H1 (cell line): ENCODE measurements at regions not wholly inside any gene's neighbourhood (a gene's known extent, or its start where the extent isn't known, plus 50 kb on each side); places are given as distances from the start of the nearest gene placed in this dataset.
A peak's percentile ranks its signal among the peaks of the same experiment; 100 is the strongest.

Experiments used
- EZH2 ChIP-seq: fragments of 200-600 bp; sonication (generic); IDR thresholded peaks from 2 replicates; pipeline ENCODE4 v1.7.1; 2012; ENCODE audit warnings: low read depth, mild to moderate bottlenecking, moderate library complexity, low read length, inconsistent platforms; ENCODE audit not compliant: severe bottlenecking
- GABPA ChIP-seq: IDR thresholded peaks from 2 replicates; pipeline ENCODE4 v1.6.1; 2011; ENCODE audit warnings: mild to moderate bottlenecking, low read length, moderate library complexity, borderline replicate concordance; ENCODE audit not compliant: insufficient read depth
- JUND ChIP-seq: IDR thresholded peaks from 2 replicates; pipeline ENCODE4 v1.6.1; 2011; ENCODE audit warnings: mild to moderate bottlenecking, improper control_type of control experiment, low read length
- POLR2A ChIP-seq, 2 experiments: IDR thresholded peaks; 1 replicate in 1 of 2; 2 replicates in 1 of 2; pipeline ENCODE4 v1.6.1; 2011; ENCODE audit warnings: low read depth in 2 of 2, low read length in 2 of 2, mild to moderate bottlenecking in 2 of 2; ENCODE audit errors: control extremely low read depth in 1 of 2
- POLR2AphosphoS5 ChIP-seq: IDR thresholded peaks from 2 replicates; pipeline ENCODE4 v1.6.1; 2011; ENCODE audit warnings: low read depth, low read length
- RNF2 ChIP-seq: fragments of 200-900, 300-1000 bp; sonication (generic); IDR thresholded peaks from 2 replicates; pipeline ENCODE4 v1.7.1; 2016; ENCODE audit warnings: borderline replicate concordance, low read depth, mild to moderate bottlenecking, antibody characterized with exemption, low read length; ENCODE audit not compliant: poor library complexity, severe bottlenecking; ENCODE audit errors: missing control alignments
- SP1 ChIP-seq: IDR thresholded peaks from 2 replicates; pipeline ENCODE4 v1.6.1; 2011; ENCODE audit warnings: low read depth, low read length
- SP2 ChIP-seq: IDR thresholded peaks from 2 replicates; pipeline ENCODE4 v1.6.1; 2012; ENCODE audit warnings: mild to moderate bottlenecking, low read length, inconsistent platforms
- TAF1 ChIP-seq: IDR thresholded peaks from 2 replicates; pipeline ENCODE4 v1.6.1; 2011; ENCODE audit warnings: mild to moderate bottlenecking, low read depth, low read length
- TF ChIP-seq, protein P1 (sequence below), 3 experiments: IDR thresholded peaks; 1 replicate in 2 of 3; 2 replicates in 1 of 3; pipeline versions ENCODE4 v1.5.1 to v1.6.1; 2011; ENCODE audit warnings: low read length in 3 of 3, mild to moderate bottlenecking in 3 of 3, inconsistent platforms in 2 of 3, low read depth in 1 of 3, moderate library complexity in 1 of 3; ENCODE audit not compliant: insufficient read depth in 1 of 3; ENCODE audit errors: control extremely low read depth in 1 of 3
- TF ChIP-seq, protein P2 (sequence below): IDR thresholded peaks from 2 replicates; pipeline ENCODE4 v1.6.1; 2011; ENCODE audit warnings: low read length, improper control_type of control experiment

DNA sequence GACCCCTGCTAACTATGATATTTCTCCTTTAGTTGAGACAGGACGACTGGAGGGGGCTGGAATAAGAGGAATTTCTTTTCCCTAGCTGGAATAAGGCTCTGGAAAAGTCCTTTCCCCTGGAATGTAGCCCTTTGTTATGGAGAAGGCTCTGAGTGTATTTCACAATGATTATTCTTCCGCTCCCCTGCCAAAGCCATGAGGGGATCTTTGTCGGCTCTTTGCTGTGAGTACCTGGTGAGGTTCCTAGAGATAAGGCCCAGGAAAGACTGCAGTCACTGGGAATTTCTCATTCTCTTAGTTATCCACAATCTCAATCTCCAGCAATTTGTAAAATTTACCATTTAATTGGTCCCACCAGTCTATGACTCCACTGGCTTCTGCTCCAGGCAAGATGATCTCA, 340.2 kb upstream of the HNRNPA3 start:
- TF ChIP-seq, protein P1, sequence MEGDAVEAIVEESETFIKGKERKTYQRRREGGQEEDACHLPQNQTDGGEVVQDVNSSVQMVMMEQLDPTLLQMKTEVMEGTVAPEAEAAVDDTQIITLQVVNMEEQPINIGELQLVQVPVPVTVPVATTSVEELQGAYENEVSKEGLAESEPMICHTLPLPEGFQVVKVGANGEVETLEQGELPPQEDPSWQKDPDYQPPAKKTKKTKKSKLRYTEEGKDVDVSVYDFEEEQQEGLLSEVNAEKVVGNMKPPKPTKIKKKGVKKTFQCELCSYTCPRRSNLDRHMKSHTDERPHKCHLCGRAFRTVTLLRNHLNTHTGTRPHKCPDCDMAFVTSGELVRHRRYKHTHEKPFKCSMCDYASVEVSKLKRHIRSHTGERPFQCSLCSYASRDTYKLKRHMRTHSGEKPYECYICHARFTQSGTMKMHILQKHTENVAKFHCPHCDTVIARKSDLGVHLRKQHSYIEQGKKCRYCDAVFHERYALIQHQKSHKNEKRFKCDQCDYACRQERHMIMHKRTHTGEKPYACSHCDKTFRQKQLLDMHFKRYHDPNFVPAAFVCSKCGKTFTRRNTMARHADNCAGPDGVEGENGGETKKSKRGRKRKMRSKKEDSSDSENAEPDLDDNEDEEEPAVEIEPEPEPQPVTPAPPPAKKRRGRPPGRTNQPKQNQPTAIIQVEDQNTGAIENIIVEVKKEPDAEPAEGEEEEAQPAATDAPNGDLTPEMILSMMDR (IDR thresholded peaks at IDR 0.05; ENCODE audit: control extremely low read depth in 1 of 3, insufficient read depth in 1 of 3, low read depth in 1 of 3, low read length in 3 of 3), result no peak
- TF ChIP-seq GABPA (no peak), POLR2AphosphoS5 (no peak), POLR2A (IDR thresholded peaks at IDR 0.05; ENCODE audit: control extremely low read depth in 1 of 2, low read depth in 2 of 2, low read length in 2 of 2) (no peak), EZH2 (no peak), TAF1 (no peak), RNF2 (no peak), JUND (no peak; the same call in 1 of the 2 replicates), SP2 (no peak), SP1 (peak; percentile 47; the same call in 1 of the 2 replicates)
- TF ChIP-seq, protein P2, sequence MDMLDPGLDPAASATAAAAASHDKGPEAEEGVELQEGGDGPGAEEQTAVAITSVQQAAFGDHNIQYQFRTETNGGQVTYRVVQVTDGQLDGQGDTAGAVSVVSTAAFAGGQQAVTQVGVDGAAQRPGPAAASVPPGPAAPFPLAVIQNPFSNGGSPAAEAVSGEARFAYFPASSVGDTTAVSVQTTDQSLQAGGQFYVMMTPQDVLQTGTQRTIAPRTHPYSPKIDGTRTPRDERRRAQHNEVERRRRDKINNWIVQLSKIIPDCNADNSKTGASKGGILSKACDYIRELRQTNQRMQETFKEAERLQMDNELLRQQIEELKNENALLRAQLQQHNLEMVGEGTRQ, result no peak
